Stomach (tissue), 8 donors: ENCODE measurements at regions not wholly inside any gene's neighbourhood (a gene's known extent, or its start where the extent isn't known, plus 50 kb on each side); places are given as distances from the start of the nearest gene placed in this dataset.

Experiments
- DNase-seq, 2 donors: peaks; one replicate each; pipeline versions ENCODE4 v3.0.0 to v3.0.0-alpha.2; 2013 to 2019
- H3K27ac ChIP-seq, 5 donors: fragments of 200-600 bp in 4 of 5; sonication (generic) in 4 of 5; one replicate each; pipeline ENCODE4 v1.5.1; 2013 to 2019; ENCODE audit warnings: mild to moderate bottlenecking in 1 of 5, moderate library complexity in 1 of 5
- H3K27me3 ChIP-seq, 3 donors: fragments of 200-600 bp; sonication (generic); one replicate each; pipeline ENCODE4 v1.5.1; 2017 to 2019; ENCODE audit warnings: mixed run types in 1 of 3
- H3K36me3 ChIP-seq, 4 donors: fragments of 200-600 bp; sonication (generic); 1 replicate in 3 of 4; 2 replicates in 1 of 4; pipeline ENCODE4 v1.5.1; 2016 to 2019
- H3K4me1 ChIP-seq, 4 donors: fragments of 200-600 bp; sonication (generic); one replicate each; pipeline ENCODE4 v1.5.1; 2016 to 2019
- H3K4me3 ChIP-seq, 4 donors: fragments of 200-600 bp; sonication (generic) in 3 of 4; one replicate each; pipeline ENCODE4 v1.5.1; 2016 to 2019; ENCODE audit warnings: mild to moderate bottlenecking in 1 of 4
- H3K9me3 ChIP-seq, 4 donors: fragments of 200-600 bp; sonication (generic); one replicate each; pipeline ENCODE4 v1.5.1; 2016 to 2019
- CTCF ChIP-seq, 7 experiments: fragments of 450-650 bp in 4 of 7; fragments of 200-600 bp in 3 of 7; sonication (generic) in 3 of 7; IDR thresholded peaks; one replicate each; pipeline ENCODE4 v1.5.1; 2016 to 2019; ENCODE audit warnings: antibody characterized with exemption in 7 of 7, control low read depth in 2 of 7, mild to moderate bottlenecking in 1 of 7
- EP300 ChIP-seq: sonication (generic); formaldehyde crosslinking; IDR thresholded peaks from one replicate; pipeline ENCODE4 v1.6.1; 2017; ENCODE audit warnings: antibody characterized with exemption
- POLR2A ChIP-seq, 4 donors: fragments of 450-650 bp; IDR thresholded peaks; one replicate each; pipeline ENCODE4 v1.6.1; 2016; ENCODE audit warnings: antibody characterized with exemption in 4 of 4, control low read depth in 2 of 4, mild to moderate bottlenecking in 1 of 4, moderate library complexity in 1 of 4
- POLR2AphosphoS5 ChIP-seq, 3 donors: sonication (generic); formaldehyde crosslinking; IDR thresholded peaks; one replicate each; pipeline ENCODE4 v1.6.1; 2016; ENCODE audit warnings: antibody characterized with exemption in 3 of 3
- WGBS, 5 donors: extraction: QIAGEN DNeasy Blood & Tissue Kit in 3 of 5; methylation state at CpG; one replicate each; pipeline versions ENCODE4 v1.1.5 to v1.1.7; 2013 to 2018; 5-methylcytosine and 5-hydroxymethylcytosine counted together
- intact Hi-C: fragments of 100-400 bp; cut with DNase I; formaldehyde crosslinking; loops from one replicate; pipeline ENCODE4 v1.15.1; 2023; ENCODE audit warnings: low total_unique reads
- donor health status: healthy with polysubstance abuse.
- donor health status: Bipolar disorder and iron deficiency.
- donor health status: healthy.

DNA sequence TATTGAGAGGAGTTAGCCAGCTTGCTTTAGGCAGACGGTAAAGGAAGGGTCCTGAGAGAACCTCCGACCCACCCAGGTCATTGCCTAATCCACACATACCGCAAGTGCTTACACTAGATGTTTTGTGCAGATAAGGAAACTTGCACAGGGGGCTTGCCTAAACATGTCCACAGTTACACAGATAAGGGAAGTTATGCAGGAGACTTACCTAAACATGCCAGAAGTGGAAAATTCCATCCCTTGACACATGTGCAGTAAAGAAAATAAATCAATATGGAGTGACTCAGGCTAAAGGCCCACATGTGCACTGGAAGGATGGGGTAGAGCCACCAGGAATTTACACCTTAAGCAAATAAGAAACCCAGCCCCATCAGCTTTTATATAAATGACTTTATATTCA, 232.8 kb upstream of the HDX start:
- Histone ChIP-seq H3K4me3 (no peak overlapping the region), H3K4me1 (no peaks in the 10 kb centered on the region), H3K36me3 (no peaks in the 10 kb centered on the region), H3K27ac (no peak overlapping the region), H3K9me3 (no peaks in the 10 kb centered on the region), H3K27me3 (no peaks in the 10 kb centered on the region)
- intact Hi-C loops: no loop called here
- 28 to 66% (median 31%) methylated on average over 2 to 3 of the region's 3 CpGs for WGBS, 5 donors
- TF ChIP-seq POLR2AphosphoS5 (IDR thresholded peaks at IDR 0.05) (no peak), EP300 (no peak), POLR2A (IDR thresholded peaks at IDR 0.05) (no peak), CTCF (IDR thresholded peaks at IDR 0.05) (no peak)
- no peak for DNase-seq

GRCh38 chrX:84737471-84737871, 235.2 kb upstream of the HDX start:
- WGBS, 5 donors: 42 to 77% (median 58%) methylated on average over 3 to 4 of the region's 4 CpGs
- no peak overlapping the region for H3K27ac ChIP-seq

DNA sequence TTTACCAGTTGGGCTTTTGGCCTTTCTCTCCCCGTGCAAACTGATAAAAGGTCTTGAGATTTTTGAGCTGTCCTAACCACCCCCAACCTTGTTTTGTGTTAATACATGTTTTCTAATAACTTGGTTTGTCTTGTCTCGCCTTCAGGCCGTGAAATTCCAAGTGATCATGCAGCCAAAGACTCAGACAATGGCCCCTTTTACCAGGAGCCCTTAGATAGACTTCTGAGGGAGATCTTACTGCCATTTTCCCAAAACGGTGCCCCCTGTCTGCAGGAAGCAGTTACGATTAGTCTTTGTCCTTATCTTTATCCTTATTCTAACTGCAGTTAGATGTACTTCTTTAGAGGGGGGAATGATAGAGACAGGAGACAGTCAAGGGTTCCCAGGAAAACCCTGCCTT, 245.3 kb upstream of the HDX start:
- Histone ChIP-seq H3K36me3 (no peaks in the 10 kb centered on the region), H3K4me3 (no peak overlapping the region), H3K27ac (no peak overlapping the region), H3K4me1 (no peaks in the 10 kb centered on the region), H3K9me3 (peaks cover 0 to 16% (median 6%) of the 10 kb centered on the region in 4 donors), H3K27me3 (no peaks in the 10 kb centered on the region)
- intact Hi-C loops: no loop called here
- DNase-seq: no peak
- 67 to 89% (median 79%) methylated on average over 5 of the region's 5 CpGs for WGBS, 5 donors
- TF ChIP-seq POLR2A (IDR thresholded peaks at IDR 0.05): no peak
- TF ChIP-seq POLR2AphosphoS5 (IDR thresholded peaks at IDR 0.05): no peak
- no peak for TF ChIP-seq EP300
- TF ChIP-seq CTCF (IDR thresholded peaks at IDR 0.05): no peak

More at GRCh38 chrX:84737471-84737871, 235.2 kb upstream of the HDX start:
- TF ChIP-seq POLR2A (IDR thresholded peaks at IDR 0.05) (no peak), POLR2AphosphoS5 (IDR thresholded peaks at IDR 0.05) (no peak), CTCF (IDR thresholded peaks at IDR 0.05) (no peak), EP300 (no peak)
- no peak for DNase-seq
- H3K4me1 ChIP-seq: no peaks in the 10 kb centered on the region
- H3K27me3 ChIP-seq: no peaks in the 10 kb centered on the region
- no peak overlapping the region for H3K4me3 ChIP-seq
- intact Hi-C loops: no loop called here
- no peaks in the 10 kb centered on the region for H3K36me3 ChIP-seq
- H3K9me3 ChIP-seq: no peaks in the 10 kb centered on the region

DNA sequence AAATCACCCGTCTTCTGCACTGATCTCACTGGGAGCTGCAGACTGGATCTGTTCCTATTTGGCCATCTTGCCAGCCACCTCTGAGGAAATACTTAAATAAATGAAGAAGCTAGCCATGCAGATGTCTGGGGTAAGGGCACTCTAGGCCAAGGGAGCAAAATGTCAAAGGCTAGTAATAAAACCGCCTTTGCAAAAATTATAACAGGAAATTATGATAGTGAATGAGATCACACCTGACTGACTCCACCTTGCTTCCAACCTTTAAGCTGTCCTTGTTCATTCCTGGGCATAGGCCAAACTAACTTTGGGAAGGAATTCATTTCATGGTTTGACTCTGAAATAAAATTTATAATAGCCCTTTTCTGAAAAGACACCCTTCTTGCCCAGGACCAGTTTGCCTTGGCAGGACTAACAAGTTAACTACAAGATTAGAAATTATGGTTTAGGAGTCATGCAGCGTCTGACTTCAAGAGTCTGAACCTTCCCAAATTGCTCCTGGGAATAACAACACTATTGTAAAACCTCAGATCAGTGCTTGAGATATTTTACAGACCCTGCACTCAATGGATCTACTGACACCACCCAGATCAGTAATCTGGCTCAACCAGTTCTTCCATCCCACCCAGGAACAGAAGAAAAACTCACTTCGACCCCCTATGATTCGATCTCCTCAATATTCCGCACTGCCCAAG, 246.9 kb upstream of the HDX start:
- H3K9me3 ChIP-seq: peaks cover 0 to 16% (median 6%) of the 10 kb centered on the region in 4 donors
- DNase-seq: no peak
- 67 to 77% (median 74%) methylated on average over 6 of the region's 6 CpGs for WGBS, 5 donors

More for the DNA sequence above, 246.9 kb upstream of the HDX start:
- Histone ChIP-seq H3K27me3 (no peaks in the 10 kb centered on the region), H3K27ac (no peak overlapping the region), H3K36me3 (no peaks in the 10 kb centered on the region), H3K4me3 (no peak overlapping the region), H3K4me1 (no peaks in the 10 kb centered on the region)
- TF ChIP-seq CTCF (IDR thresholded peaks at IDR 0.05) (no peak), POLR2AphosphoS5 (IDR thresholded peaks at IDR 0.05) (no peak), EP300 (no peak), POLR2A (IDR thresholded peaks at IDR 0.05) (no peak)
- intact Hi-C loops: no loop called here
